GM20000 (cell line): ENCODE measurements at regions not wholly inside any gene's neighbourhood (a gene's known extent, or its start where the extent isn't known, plus 50 kb on each side); places are given as distances from the start of the nearest gene placed in this dataset.

Source experiments
- DNase-seq: peaks from one replicate; pipeline ENCODE4 v3.0.0; 2012; ENCODE audit warnings: low spot score
- CTCF ChIP-seq: IDR thresholded peaks from 2 replicates; pipeline ENCODE4 v1.5.1; 2012; ENCODE audit warnings: mild to moderate bottlenecking, control low read depth; ENCODE audit errors: extremely low read depth, missing control alignments

DNA sequence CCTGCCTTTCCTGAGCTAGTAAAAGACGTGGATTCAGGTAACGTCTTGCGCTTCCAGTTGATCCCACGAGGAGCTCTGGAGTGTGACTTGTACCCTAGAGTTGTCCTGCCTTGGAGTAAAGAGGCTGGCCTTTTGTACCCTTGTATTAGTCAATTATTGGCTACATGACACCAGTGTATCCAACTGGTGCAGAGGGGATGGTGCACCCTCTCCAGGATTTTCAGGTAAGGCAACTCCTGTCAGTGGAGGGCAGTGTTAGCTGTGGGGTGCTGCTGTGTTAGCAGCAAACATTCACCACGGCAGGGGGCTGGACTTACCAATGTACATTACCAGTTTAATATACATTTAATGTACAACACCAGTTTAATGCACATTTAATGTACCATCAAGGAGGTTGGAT is 233.5 kb downstream of the MIAT start:
- no peak for DNase-seq
- no peak for TF ChIP-seq CTCF

DNA sequence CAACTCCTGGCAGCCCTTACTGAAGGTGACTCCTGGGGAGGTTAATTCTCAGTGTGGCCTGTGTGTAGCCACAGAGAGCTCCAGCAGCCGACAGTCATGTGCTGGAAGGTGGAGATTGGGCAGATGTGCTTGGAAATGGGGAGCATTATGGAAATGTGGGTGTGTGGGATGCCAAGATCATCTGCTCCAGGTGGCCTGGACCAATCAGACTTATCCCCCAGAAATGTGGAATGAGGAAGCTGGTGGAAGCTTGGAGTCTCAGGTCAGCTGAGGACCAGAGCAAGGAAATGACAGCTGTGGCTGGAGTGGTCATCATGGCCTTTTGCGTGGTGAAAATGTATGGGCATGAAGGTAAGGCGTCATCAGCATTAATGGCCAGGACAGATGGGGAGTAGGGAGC is 234.0 kb downstream of the MIAT start:
- TF ChIP-seq CTCF, result no peak
- DNase-seq, result no peak

DNA sequence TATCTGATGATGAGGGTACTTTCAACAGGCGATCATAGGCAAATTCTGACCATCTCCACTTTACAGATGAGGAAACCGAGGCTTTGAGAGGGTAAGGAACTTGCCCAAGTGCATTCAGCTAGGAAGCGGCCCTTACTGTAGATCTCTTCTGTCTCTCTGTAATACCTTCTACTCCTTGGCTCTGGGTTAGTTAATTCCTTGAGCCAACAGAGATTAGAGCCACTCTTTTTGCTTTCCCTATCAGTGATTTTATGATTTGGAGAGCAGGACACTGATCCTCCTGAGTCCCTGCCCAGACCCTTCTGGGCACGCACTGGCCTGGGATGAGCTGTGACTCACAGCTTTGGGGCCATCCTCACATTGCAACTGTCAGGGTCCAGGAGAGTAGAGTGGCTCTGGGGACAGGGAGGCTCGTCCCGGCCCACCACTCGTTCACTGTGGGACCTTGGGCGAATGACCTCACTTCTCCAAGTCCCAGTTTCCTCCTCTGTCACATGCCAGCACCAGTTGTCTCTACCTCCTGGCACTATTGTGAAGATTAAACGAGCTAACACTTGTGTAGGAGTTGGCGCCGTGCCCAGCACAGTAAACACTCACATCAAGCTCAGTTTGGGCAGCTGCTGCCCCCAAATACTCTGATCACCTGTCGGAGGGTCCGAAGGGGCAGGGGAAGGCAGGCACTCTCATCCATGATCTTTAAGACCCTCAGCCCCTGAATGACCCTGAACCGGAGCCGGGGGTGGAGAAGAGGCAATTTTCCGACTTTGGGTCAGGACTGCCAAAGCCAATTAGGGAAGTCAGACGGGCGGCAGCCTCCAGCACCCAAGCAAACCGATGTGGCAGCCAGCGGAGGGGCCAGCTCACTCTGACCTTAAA is 235.0 kb downstream of the MIAT start:
- TF ChIP-seq CTCF, result no peak
- DNase-seq, result no peak

DNA sequence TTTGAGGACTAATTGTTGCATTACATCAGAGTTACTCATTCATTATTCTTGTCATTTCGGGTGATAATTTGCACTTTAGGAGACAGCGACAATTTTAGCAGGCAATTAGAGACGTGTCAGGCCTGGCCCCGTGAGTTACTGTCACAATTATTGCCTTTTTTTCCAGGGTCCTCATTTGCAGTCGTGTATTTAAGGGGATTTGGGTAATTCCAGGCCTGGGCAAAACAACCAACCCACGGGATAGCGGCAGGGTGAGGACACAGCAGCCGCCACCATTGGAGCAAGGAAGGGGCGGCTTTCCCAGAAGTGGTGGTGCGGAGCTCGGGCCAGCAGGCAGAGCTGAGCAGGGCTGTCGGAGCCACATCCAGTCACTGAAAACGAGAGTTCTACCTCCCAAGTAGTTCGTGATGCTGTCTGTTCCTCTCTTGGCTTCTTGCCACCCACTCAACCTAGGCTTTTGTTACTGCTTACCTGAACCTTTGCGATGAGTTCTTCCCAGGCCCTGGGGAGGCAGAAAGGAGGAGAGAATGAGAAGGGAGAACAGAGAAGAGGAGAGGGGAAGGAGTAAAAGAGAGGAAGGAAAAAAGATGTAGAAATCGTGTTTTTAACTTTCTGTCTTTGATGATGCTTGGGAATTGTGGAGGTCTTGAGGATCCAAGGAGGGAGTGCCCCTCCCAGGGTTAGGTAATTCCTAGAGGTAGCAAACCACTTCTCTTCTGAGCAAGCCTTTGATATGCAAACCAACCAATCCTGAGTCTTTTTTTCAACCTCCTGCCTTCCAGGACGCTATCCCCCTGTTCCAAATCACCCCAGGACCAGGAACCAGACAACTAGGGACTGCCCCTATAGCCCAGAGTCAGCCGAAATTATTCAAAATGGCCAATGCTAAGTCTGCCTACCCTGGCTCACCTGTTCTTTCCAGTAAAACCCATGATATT is 236.1 kb downstream of the MIAT start:
- TF ChIP-seq CTCF, result no peak
- no peak for DNase-seq

DNA sequence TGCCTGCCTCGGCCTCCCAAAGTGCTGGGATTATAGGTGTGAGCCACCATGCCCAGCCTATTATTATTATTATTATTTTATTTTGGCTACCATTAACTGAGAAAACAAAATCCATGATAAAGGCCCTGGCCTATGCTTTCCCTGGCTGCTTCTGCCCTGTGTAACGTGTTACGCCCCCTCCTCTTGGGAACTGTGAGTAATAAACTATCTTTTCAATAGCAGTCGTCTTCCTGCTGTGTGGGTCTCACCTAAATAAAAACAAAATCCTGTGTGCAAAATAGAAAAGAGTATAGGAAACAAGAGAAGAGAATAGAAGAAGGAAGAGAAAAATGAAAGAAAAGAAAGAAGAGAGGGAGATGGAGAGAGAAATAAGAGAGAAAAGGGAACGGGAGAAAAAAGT is 237.0 kb downstream of the MIAT start:
- DNase-seq, result no peak
- TF ChIP-seq CTCF, result no peak

DNA sequence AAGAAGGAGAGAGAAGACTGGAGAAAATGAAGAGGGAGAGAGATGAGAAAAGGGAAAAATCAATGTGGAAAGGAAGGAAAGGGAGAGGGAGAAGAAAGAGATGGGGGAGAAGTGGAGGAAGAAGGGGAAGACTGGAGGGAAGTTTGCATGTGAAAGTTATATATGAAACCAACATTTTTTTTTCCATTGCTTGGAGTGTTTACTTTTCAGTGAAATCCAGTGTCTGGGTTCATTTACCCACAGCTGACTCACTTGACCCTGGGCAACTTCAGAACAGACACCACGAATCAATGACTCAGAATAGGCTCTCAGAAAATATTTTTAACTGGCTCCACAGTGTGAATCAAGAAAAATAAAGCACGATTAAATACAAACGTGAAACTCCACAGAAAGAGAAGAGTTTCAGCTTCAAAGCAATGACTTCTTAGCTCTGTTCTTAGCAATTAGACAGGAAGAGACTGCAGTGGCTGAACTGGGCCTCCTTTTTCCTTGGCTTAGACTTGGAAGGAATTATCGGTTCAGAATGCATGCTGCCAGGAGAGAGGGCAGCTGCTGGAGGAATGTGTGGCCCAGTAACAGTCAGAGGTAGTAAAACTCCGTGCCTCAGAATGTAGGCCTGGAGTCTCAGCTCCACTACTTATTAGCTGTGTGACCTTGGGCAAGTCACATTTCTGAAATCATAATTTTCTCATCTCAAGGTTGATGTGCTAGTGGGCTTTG is 237.5 kb downstream of the MIAT start:
- no peak for DNase-seq
- TF ChIP-seq CTCF, result no peak

DNA sequence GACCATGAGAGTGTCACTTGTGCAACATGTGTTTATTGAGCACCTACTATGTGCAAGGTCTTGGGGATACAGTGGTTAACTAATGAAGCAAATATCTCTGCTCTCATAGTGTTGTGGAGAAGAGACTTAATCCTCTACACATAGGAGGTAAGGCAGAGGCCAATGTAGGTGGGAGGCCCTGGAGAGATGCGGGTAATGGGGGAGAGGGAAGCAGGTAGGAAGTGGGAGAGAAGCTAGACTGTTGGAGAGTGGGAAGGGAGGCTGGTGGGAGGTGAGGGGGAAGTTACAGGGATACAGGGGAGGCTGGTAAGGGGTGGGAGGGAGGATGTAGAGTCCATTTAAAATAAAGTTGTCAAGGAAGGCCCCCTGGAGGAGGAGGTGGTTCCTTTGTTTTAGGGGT is 240.0 kb downstream of the MIAT start:
- no peak for TF ChIP-seq CTCF
- DNase-seq, result no peak
